ENCODE measurements at regions not wholly inside any gene's neighbourhood (a gene's known extent, or its start where the extent isn't known, plus 50 kb on each side); places are given as distances from the start of the nearest gene placed in this dataset.

DNA sequence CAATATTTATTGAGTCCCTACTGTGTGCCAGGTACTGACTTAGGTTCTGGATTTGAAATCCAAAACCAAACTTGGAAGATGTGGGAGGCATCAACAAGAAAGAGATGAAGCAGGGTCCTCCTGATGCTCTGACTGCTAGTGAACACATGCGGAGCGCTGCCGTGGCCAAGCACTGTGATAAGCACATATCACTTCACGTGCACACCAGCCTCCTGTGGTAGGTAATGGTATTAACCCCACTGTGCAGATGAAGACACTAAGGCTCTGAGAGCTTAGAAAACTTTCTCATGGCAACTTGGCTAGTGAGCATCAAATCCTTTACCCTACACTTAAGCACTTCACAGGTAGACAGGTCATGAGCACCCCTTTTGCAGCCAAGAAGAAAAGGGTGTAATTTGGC, 216.1 kb downstream of the HAUS1 start:
- POLR2A ChIA-PET = no interaction called here
- no peak for DNase-seq (ENCODE audit: low read depth, low spot score)
- TF ChIP-seq, protein P1, sequence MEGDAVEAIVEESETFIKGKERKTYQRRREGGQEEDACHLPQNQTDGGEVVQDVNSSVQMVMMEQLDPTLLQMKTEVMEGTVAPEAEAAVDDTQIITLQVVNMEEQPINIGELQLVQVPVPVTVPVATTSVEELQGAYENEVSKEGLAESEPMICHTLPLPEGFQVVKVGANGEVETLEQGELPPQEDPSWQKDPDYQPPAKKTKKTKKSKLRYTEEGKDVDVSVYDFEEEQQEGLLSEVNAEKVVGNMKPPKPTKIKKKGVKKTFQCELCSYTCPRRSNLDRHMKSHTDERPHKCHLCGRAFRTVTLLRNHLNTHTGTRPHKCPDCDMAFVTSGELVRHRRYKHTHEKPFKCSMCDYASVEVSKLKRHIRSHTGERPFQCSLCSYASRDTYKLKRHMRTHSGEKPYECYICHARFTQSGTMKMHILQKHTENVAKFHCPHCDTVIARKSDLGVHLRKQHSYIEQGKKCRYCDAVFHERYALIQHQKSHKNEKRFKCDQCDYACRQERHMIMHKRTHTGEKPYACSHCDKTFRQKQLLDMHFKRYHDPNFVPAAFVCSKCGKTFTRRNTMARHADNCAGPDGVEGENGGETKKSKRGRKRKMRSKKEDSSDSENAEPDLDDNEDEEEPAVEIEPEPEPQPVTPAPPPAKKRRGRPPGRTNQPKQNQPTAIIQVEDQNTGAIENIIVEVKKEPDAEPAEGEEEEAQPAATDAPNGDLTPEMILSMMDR (IDR thresholded peaks at IDR 0.05; ENCODE audit: insufficient read depth, low read length, missing control alignments) = no peak
- no peak overlapping the region for H3K4me3 ChIP-seq (ENCODE audit: low read depth, low read length)
- CTCF ChIA-PET = interaction anchor here (0.6 to 1.6 kb wide), 3 partner anchors 39 to 159 kb away, joined by 3 to 6 read pairs (median 3); a partner anchor contains a TSS

- TF ChIP-seq, protein P1 (IDR thresholded peaks at IDR 0.05; ENCODE audit: insufficient read depth, low read length, missing control alignments) = no peak
- DNase-seq (ENCODE audit: low read depth, low spot score) = no peak
- ChIA-PET CTCF (interaction anchor here (1.6 kb wide), 1 partner anchor 40 kb away, joined by 6 read pairs; no protein-coding TSS in a partner anchor), POLR2A (no interaction called here)
- no peak overlapping the region for H3K4me3 ChIP-seq (ENCODE audit: low read depth, low read length)
Observed at GRCh38 chr18:46320928-46321711, 216.9 kb downstream of the HAUS1 start.

GRCh38 chr18:46321955-46322354, 217.8 kb downstream of the HAUS1 start:
- POLR2A ChIA-PET = no interaction called here
- CTCF ChIA-PET = interaction anchor here (0.8 kb wide), 1 partner anchor 41 kb away, joined by 3 read pairs; no protein-coding TSS in a partner anchor
- no peak for DNase-seq (ENCODE audit: low read depth, low spot score)
- H3K4me3 ChIP-seq (ENCODE audit: low read depth, low read length) = no peak overlapping the region
- TF ChIP-seq, protein P1 (IDR thresholded peaks at IDR 0.05; ENCODE audit: insufficient read depth, low read length, missing control alignments) = no peak

DNA sequence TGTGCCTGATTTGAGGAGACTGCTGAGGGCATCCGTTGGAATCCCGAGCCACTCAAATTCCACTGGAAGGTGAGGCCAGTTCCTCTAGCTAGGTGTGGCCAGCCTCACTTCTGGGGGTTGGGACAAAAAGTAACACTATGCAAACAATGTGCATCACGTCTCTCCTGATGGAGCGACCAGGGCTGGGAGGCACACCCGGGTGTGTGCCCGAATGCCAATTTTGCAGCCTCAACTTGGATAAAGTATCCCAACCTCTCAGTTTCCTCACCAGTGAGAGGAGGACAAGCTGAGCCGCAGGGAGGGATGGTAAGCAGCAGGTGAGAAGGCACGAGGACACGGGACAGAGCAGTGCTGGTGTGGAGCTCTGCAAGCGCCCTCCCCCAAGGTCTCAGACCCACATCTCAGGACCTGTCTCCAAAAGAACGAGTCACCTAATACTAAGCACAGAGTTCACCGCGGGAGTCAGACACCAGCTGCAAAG, 218.3 kb downstream of the HAUS1 start:
- ChIA-PET CTCF (interaction anchor here (0.8 to 1.2 kb wide), 2 partner anchors 42 to 149 kb away, joined by 3 read pairs; a partner anchor contains a TSS), POLR2A (no interaction called here)
- DNase-seq (ENCODE audit: low read depth, low spot score) = no peak
- TF ChIP-seq, protein P1 (IDR thresholded peaks at IDR 0.05; ENCODE audit: insufficient read depth, low read length, missing control alignments) = no peak
- H3K4me3 ChIP-seq (ENCODE audit: low read depth, low read length) = no peak overlapping the region

GRCh38 chr18:46322941-46323340, 218.8 kb downstream of the HAUS1 start:
- no peak overlapping the region for H3K4me3 ChIP-seq (ENCODE audit: low read depth, low read length)
- DNase-seq (ENCODE audit: low read depth, low spot score) = no peak
- ChIA-PET CTCF (interaction anchor here (0.8 to 1.2 kb wide), 2 partner anchors 42 to 150 kb away, joined by 3 read pairs; a partner anchor contains a TSS), POLR2A (no interaction called here)
- TF ChIP-seq, protein P1 (IDR thresholded peaks at IDR 0.05; ENCODE audit: insufficient read depth, low read length, missing control alignments) = no peak
